GM19193 (cell line): ENCODE measurements at regions not wholly inside any gene's neighbourhood (a gene's known extent, or its start where the extent isn't known, plus 50 kb on each side); places are given as distances from the start of the nearest gene placed in this dataset.

Experiments
- POLR2A ChIP-seq: IDR thresholded peaks from 4 replicates; pipeline ENCODE4 v1.6.1; 2011; ENCODE audit not compliant: insufficient read depth, insufficient read length; ENCODE audit errors: extremely low read depth

DNA sequence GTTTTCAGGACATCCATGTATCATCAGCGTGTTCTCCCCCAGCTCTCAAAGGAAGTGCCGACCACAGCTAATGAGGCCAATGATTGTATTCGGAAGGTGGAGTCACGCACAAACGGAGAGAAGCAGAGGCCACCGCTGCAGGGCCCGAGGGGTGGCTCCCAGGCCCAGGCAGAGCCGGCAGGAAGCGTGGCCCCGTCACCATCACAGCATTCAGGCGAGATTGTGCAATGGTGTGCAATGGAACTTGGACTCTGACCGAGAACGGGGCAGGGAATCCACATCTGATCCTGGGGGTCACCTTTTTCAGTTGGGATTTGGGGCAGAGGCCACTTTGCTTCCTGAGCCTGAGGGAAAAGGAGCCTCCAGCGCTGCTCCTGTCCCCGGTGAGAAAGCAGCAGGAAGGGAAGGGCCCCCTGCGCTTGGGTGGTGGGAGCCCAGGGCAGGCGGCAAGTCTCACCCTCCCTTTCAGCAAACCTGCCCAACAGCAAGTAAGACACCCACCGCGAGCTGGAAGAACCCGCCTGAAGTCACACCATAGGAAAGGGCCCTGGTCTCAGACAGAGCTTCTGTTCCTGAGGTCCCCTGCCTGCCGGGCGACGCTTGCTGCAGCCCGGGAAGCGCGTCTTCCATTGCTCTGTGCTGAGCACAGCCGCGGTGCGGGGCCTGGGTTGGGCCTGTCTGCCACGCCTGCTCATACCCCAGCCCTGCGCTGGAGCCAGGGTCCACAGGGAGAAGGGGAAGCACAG is 1430.7 kb downstream of the BRD1 start:
- TF ChIP-seq POLR2A = no peak

DNA sequence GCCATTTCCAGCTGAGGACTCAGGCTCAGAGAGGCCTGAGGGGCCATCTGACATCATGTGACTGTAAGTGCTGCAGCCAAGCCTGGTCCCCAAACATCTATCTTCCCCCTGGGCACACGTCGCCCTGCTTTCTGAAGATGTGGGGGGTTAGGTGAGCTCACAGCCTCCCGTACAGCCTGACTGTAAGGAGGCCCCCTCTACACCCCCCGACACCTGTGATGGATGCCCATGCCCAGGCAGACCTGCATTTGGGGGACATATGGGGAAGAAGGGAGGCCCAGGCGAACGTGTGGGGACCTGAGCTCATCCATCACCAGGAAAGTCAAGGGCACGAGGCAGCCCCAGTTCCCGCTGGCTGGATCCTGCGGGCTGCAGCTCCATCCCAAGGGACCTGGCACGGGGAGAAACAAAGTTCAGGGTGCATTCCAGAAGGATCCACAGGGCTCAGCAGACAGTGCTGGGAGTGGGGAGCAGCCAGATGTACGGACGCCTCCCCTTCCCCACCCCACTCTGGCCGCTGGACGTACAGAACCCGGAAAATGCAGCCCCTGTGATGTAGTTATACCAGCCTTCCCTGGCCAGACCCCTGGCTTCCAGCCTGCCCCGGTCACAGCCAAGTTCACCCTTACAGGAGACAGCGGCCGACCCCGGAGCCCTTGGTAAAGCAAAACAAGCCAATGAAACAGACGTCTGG is 1431.4 kb downstream of the BRD1 start:
- no peak for TF ChIP-seq POLR2A

DNA sequence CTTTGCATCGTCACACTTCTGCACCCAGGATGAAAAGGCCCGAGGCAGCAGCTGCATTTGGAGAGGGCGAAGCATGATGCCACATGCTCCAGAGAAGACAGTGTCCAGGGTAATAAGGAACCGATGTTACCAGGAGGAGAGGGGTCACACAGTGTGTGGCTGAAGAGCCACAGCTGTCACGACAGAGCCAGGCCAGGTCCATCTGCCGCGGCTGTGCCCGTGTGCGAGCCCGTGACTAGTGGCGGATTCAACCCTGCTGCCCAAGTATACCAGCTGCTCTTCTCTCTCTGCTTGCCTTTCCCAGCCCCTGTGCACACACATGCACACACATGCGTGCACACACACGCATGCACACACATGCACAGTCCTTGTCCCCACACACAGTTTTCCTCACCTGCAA is 1432.5 kb downstream of the BRD1 start:
- no peak for TF ChIP-seq POLR2A

DNA sequence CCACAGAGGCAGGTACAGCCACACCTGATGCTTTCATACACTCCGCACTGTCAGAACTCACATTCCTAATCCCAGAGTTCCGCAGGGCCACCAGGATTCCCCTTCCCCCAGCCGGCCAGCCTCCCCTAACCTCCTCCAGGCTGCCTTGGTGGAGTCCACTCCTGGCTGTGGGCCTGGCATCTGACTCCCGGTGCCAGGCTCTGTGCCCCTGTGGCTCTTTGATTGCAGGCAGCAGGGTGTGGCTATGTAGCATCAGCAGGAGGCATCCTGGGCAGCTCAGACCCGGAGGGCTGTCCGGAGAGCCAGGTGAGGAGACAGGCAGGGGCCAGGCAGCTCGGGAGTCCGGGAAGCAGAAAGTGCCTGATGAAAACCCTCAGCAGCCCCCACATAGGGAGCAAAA is 1432.9 kb downstream of the BRD1 start:
- no peak for TF ChIP-seq POLR2A

DNA sequence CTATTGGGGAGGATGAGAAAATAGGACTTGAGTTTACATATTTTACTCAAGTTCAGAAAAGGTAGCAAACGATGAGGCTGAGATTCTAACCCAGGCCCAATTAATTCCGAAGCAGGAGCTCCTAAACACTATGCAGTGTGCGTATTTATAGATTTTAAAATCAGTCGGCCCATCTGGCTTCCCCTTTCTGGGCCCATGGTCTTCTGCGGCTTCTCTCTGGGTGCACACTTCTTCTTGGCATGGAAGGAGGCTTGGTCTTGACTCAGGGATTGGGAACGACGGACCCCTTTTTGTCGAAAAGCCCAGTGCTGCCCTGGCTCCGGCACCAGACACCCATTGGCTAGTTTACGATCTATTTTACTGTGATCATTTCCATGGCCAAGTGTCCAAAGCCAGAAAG is 1433.8 kb downstream of the BRD1 start:
- TF ChIP-seq POLR2A = no peak

DNA sequence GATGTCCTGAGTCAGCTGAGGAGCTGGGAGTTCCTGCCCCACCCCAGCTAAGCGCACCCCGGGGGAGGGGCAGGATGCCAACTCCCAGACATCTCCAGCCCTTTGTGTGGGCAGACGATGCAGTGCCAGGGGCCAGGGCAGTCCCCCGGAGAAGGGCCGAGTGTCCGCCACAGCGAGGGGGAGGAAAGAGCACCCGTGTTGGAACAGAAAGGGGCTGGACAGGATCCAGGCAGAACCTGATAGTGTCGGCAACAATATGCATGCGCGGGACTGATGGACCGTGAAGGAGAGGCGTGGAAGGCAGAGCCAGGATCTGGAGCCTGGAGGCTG is 1434.7 kb downstream of the BRD1 start:
- TF ChIP-seq POLR2A = no peak

DNA sequence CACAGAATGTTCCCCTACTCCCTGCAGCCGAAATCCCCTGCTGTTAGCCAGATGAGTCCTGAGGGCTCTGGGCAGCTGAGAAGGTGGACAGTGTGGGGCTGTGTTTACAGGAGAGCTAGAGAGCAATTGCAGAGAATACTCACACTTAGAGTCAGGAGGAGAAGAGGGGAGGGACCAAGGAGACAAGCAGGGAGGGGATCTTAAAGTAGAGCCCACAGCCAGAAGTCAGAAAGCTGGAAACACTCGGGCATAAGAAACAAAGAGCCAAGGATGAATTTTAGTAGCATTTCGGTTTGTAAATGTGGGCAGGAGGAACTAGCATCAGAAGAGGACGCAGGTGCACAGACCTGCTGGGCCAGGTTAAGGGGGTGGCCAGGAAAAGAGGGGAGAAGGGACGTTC is 1435.9 kb downstream of the BRD1 start:
- TF ChIP-seq POLR2A = no peak

DNA sequence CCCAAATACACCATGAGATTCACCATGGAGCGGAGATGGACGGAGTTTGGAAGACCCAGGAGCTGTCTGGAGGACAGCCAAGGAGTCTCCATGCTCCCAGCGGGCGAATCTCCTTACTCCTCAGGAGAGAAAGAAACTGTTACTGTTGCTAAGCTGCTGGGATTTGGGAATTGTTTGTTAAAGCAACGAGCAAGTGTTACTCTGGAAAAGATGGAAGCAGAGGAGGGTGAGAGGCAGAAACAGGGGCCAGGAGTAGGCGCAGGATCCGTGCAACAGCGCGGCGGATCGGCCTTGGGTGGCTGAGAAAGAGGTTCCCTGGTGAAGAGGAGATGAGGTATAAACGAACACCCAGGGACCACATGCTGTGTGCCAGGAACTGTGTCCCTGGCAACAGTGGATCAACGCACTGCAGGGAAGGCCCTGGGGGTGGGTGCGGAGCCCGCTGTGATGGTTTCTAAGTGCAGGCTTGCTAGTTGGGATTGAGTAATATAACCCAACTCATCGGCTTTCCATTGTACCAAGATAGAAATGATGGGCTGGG is 1436.4 kb downstream of the BRD1 start:
- TF ChIP-seq POLR2A = no peak

DNA sequence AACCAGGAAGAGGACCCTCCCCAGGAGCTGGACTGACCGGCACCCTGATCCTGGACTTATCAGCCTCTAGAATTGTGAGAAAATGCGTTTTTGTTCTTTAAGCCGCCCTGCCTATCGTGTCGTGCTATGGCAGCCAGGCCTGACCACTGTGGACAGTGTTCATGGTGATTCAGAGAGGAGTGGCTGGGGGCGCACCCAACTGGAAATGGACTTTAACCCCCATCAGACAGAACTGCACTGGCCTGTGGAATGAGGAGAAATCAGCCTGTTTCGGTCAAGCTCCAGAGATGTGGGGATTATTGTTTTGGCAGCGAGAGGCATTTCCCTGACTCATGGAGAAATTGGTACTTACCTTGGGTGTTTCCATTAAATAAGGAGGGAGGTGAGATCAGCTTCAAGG is 1437.8 kb downstream of the BRD1 start:
- no peak for TF ChIP-seq POLR2A

DNA sequence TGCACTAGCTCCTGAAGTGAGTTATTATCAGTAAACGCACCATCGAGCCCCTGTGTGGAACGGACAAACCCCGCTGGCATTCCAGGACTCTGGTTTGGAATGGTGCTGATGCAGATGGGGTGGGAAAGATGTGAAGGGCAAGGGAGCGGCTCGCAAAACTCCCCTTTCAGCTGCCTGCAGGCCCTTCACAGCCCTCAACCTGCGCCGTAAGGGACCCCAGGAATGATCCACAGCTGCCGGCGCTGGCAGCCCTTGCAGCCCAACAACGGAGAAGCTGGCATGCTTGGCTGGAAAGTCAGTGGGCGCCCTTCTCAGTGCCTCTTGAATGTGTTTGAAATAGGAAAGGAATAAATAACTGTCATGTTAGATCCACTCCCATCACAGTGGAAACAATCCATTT is 1445.5 kb downstream of the BRD1 start:
- TF ChIP-seq POLR2A = no peak

DNA sequence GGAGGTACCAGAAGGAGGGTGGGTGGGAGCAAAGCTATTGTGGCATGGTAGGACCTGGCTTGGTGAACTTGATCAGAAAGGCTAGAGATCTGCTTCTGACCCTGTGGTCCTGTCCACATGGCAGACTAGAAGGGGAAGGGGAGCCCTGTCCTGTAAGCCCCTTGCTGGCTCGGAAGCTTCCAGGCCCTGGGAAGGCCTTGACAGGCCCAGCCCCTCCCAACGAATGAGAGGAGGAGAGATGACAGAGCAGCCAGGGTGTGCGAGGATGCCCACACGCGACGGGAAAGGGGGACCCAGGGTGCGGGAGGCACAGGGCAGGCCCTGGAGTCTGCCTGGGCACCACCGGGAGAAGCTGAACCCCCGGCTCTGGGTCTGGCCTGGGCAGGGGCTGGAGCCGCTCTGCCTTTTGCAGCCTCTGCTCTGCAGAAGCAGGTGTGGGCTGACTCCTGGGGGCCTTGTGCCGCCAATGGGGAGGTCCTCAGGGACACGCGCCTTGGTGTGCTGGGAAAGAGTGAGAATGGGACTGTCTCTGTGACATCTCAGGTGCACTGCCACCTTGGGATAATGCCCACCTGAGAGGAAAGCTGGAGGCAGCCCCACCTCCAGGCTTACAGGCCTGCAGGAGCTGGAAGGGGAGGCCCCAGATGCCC is 1447.5 kb downstream of the BRD1 start:
- no peak for TF ChIP-seq POLR2A

DNA sequence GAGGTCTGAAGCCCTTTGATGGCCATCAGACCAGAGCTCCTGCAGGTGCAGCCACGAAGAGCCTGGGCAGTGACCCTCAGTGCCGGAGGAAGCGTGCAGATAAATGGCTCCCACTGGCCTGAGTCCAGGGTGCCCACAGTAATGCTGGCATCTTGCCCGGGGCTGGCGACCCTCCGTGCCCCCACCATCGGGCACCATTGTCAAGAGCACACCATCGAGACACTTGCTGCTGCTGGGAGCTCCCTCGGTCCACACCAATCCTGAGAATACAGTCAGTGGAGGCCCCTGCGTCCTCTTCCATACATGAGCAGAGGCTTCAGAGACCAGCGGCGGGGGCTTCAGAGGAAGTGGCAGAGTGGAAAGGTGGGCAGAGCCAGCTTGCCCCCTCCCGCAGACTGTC is 1448.3 kb downstream of the BRD1 start:
- no peak for TF ChIP-seq POLR2A

DNA sequence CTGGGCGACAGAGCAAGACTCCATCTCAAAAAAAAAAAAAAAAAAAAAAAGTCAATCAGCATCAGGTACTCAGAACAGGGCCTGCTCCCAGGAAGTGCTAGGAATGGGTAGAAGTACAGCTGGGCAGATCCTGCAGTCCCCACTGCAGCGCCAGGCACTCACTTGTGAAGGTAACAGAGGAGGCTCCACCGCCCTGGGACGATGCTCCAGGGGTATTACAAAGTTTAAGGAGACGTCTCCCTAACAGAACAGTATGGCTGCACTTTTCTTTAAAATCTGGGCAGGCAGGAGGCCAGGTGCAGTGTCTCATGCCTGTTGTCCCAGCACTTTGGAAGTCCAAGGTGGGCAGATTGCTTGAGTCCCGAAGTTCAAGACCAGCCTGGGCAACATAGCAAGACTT is 1449.0 kb downstream of the BRD1 start:
- TF ChIP-seq POLR2A = no peak

DNA sequence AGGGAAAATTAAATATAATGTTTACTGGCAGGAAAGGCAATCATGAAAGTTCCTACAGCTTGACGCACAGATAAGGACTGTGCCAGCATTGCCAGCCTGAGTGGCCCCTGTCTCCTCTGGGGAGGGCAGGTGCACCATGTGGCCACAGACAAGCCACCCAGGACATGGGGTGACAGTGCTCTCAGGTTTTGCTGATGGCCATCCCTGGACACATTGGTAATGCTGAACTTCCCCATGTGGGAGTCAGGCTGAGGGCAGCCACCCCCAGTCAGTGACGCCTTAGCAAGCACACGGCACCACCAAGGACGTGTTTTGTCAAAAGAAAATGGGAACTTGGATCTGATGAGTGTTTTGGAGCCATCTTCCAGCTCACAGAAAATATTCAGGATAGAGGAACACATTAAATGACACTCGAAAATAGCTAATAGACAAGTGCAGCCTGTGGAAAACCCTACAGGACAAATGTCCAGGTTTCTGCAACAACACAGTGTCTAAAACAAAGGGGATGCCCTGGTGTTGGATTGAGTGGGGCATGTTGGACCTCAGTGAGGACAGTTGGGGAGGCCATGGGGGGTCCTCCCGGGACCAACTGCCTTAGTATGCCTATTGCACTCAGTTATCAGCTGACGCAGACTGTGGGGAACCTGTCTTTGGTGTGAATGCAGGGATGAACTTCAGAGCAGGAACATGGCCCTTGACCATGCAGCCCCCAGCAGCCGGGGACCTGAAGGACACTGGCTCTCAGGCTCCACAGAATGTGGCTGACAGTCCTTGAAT is 1450.5 kb downstream of the BRD1 start:
- TF ChIP-seq POLR2A = no peak

DNA sequence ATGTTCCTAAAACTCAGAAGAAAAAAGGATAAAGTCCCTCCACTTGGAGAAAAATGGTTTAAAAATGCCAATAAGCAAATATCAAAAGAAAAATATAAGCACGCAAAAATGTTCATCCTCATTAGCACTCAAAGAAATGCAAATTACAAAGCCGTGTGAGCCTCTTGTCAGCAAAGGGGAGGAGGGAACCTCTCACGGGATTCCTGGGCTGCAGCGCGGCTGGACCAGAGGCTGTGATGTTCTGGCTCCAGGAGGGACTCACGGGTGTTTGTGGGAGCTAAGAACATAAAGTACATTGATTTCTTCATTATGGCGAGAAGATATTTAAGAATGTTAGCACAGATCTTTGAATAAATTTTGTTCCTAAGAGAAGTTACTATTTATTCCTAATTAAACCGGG is 1451.2 kb downstream of the BRD1 start:
- TF ChIP-seq POLR2A = no peak
